ENCODE measurements at regions not wholly inside any gene's neighbourhood (a gene's known extent, or its start where the extent isn't known, plus 50 kb on each side); places are given as distances from the start of the nearest gene placed in this dataset.
"Not testable (repeated sequence)": the region's sequence is repeated elsewhere in the genome, so short reads cannot be mapped to it uniquely, and the experiment has no call there.

GRCh38 chr5:119897537-119898370 lies 268.4 kb downstream of the FAM170A start:
- no peak for DNase-seq

- DNase-seq, result no peak
Measured at GRCh38 chr5:119899981-119900380, 270.6 kb downstream of the FAM170A start.

- no peak for DNase-seq
Measured at GRCh38 chr5:119902593-119902992, 273.2 kb downstream of the FAM170A start.

GRCh38 chr5:119913425-119913824 lies 284.1 kb downstream of the FAM170A start:
- no peak for DNase-seq

- DNase-seq, result no peak
Measured at GRCh38 chr5:119919279-119919678, 289.9 kb downstream of the FAM170A start.

- DNase-seq, result no peak
Measured at GRCh38 chr5:119926301-119926700, 296.9 kb downstream of the FAM170A start.

- DNase-seq, result no peak
Measured at GRCh38 chr5:119928974-119929373, 299.6 kb downstream of the FAM170A start.

- no peak for DNase-seq
Measured at GRCh38 chr5:119930490-119930889, 301.1 kb downstream of the FAM170A start.

GRCh38 chr5:119943148-119943547 lies 313.8 kb downstream of the FAM170A start:
- DNase-seq, result no peak

- no peak for DNase-seq
Measured at GRCh38 chr5:119945691-119946090, 316.3 kb downstream of the FAM170A start.

- DNase-seq, result no peak
Measured at GRCh38 chr5:119948162-119948561, 318.8 kb downstream of the FAM170A start.

- DNase-seq, result no peak
Measured at GRCh38 chr5:119949426-119949999, 320.2 kb downstream of the FAM170A start.

- DNase-seq, result no peak
Measured at GRCh38 chr5:119951330-119951934, 322.1 kb downstream of the FAM170A start.

- DNase-seq, result no peak
Measured at GRCh38 chr5:119953474-119953873, 324.1 kb downstream of the FAM170A start.

- no peak for DNase-seq
Measured at GRCh38 chr5:119954106-119954505, 324.7 kb downstream of the FAM170A start.

GRCh38 chr5:119961993-119962392 lies 332.6 kb downstream of the FAM170A start:
- no peak for DNase-seq

- no peak for DNase-seq
Measured at GRCh38 chr5:119966028-119966427, 336.7 kb downstream of the FAM170A start.

- no peak for DNase-seq
Measured at GRCh38 chr5:119968690-119969089, 339.3 kb downstream of the FAM170A start.

- DNase-seq, result not testable (repeated sequence)
Measured at GRCh38 chr5:119987077-119987476, 357.7 kb downstream of the FAM170A start.

GRCh38 chr5:119991625-119992024 lies 362.3 kb downstream of the FAM170A start:
- DNase-seq, result no peak

GRCh38 chr5:119996128-119996527 lies 366.8 kb downstream of the FAM170A start:
- DNase-seq, result no peak

- no peak for DNase-seq
Measured at GRCh38 chr5:120007598-120007997, 378.2 kb downstream of the FAM170A start.

GRCh38 chr5:120012431-120012830 lies 383.1 kb downstream of the FAM170A start:
- no peak for DNase-seq

- DNase-seq, result no peak
Measured at GRCh38 chr5:120014535-120014934, 385.2 kb downstream of the FAM170A start.

Measured in CD4-positive, alpha-beta T cell treated with Interleukin-17A for 4 hours (primary cell).